Prostate gland (tissue), 2 donors: ENCODE measurements at regions not wholly inside any gene's neighbourhood (a gene's known extent, or its start where the extent isn't known, plus 50 kb on each side); places are given as distances from the start of the nearest gene placed in this dataset.

Experiments
- DNase-seq: peaks from one replicate; pipeline ENCODE4 v3.0.0-alpha.2; 2019; ENCODE audit warnings: low spot score
- H3K27ac ChIP-seq, 2 donors: fragments of 200-600 bp; sonication (generic); 2 replicates each; pipeline ENCODE4 v1.5.1; 2017 to 2019
- H3K27me3 ChIP-seq: fragments of 200-600 bp; sonication (generic); replicated peaks from 2 replicates; pipeline ENCODE4 v1.5.1; 2019; ENCODE audit not compliant: insufficient read depth
- H3K36me3 ChIP-seq, 2 donors: fragments of 200-600 bp; sonication (generic); 1 replicate in 1 of 2; 2 replicates in 1 of 2; pipeline versions ENCODE4 v1.5.1 to v1.8.1; 2017 to 2019
- H3K4me1 ChIP-seq: fragments of 200-600 bp; sonication (generic); replicated peaks from 2 replicates; pipeline ENCODE4 v1.5.1; 2019
- H3K4me3 ChIP-seq, 2 donors: fragments of 200-600 bp; sonication (generic); 2 replicates each; pipeline ENCODE4 v1.5.1; 2017 to 2019
- H3K9me3 ChIP-seq: fragments of 200-600 bp; sonication (generic); 2 replicates; pipeline ENCODE4 v1.5.1; 2017
- POLR2A ChIP-seq: fragments of 450-650 bp; IDR thresholded peaks from one replicate; pipeline ENCODE4 v1.6.1; 2016; ENCODE audit warnings: antibody characterized with exemption, mild to moderate bottlenecking
- POLR2AphosphoS5 ChIP-seq: sonication (generic); formaldehyde crosslinking; IDR thresholded peaks from one replicate; pipeline ENCODE4 v1.6.1; 2017; ENCODE audit warnings: antibody characterized with exemption
- WGBS: methylation state at CpG from one replicate; pipeline ENCODE4 v1.1.5; 2018; 5-methylcytosine and 5-hydroxymethylcytosine counted together
- intact Hi-C: fragments of 100-400 bp; cut with DNase I; formaldehyde crosslinking; loops from one replicate; pipeline ENCODE4 v1.14.2; 2022
- TF ChIP-seq, protein P1 (sequence below), 4 experiments: fragments of 200-600 bp in 2 of 4; fragments of 450-650 bp in 2 of 4; sonication (generic) in 2 of 4; IDR thresholded peaks; 1 replicate in 3 of 4; 2 replicates in 1 of 4; pipeline ENCODE4 v1.5.1; 2016 to 2019; ENCODE audit warnings: antibody characterized with exemption in 4 of 4, mild to moderate bottlenecking in 2 of 4, moderate library complexity in 2 of 4

DNA sequence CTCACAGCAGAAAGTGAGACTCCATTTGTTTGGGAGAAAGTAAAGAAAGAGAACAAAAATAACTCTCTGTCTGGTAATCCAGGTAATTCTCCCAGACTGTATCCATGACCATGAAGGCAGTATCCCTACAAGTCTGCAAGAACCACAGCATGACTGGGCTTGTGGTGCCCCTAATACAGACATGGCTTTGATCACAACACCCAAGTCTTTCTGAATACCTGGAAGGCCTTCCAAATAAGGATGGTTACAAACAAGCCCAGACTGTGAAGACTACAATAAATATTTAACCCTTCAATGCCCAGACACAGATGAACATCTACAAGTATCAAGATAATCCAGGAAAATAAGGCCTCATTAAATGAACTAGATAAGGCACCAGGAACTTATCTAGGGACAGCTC, 481.1 kb upstream of the RORB start:
- intact Hi-C loops = no loop called here
- TF ChIP-seq POLR2A = no peak
- no peak for TF ChIP-seq POLR2AphosphoS5
- TF ChIP-seq, protein P1, sequence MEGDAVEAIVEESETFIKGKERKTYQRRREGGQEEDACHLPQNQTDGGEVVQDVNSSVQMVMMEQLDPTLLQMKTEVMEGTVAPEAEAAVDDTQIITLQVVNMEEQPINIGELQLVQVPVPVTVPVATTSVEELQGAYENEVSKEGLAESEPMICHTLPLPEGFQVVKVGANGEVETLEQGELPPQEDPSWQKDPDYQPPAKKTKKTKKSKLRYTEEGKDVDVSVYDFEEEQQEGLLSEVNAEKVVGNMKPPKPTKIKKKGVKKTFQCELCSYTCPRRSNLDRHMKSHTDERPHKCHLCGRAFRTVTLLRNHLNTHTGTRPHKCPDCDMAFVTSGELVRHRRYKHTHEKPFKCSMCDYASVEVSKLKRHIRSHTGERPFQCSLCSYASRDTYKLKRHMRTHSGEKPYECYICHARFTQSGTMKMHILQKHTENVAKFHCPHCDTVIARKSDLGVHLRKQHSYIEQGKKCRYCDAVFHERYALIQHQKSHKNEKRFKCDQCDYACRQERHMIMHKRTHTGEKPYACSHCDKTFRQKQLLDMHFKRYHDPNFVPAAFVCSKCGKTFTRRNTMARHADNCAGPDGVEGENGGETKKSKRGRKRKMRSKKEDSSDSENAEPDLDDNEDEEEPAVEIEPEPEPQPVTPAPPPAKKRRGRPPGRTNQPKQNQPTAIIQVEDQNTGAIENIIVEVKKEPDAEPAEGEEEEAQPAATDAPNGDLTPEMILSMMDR (IDR thresholded peaks at IDR 0.05) = no peak
- DNase-seq = no peak
- no peaks in the 10 kb centered on the region for H3K27me3 ChIP-seq
- H3K9me3 ChIP-seq = no peaks in the 10 kb centered on the region
- no peaks in the 10 kb centered on the region for H3K36me3 ChIP-seq
- no peak overlapping the region for H3K4me3 ChIP-seq
- no peak overlapping the region for H3K27ac ChIP-seq
- no peaks in the 10 kb centered on the region for H3K4me1 ChIP-seq

DNA sequence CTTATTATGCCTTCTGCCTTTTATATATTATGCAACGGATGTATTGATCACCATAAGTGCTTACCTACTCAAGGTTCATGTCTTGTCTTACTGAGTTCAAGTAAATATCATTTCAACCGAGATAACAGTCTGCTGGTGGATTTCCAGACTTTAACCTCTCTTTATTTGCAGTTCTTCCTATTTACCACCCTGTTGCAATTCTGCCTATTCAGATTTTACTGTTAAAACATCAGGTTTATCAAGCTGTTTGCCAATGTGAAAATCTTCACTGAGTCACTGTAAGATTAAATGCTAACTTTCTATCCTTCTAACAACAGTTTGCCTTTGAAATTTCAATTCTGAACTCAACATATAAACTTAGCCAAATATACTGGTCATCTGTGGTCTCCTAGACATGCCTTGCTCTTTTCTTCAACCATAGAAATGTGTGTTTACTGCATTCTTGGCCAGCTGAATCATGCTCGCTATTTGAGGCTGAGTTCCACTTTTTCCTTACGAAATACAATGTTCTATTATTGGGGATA, 471.7 kb upstream of the RORB start:
- H3K4me3 ChIP-seq = no peak overlapping the region
- H3K4me1 ChIP-seq = no peaks in the 10 kb centered on the region
- H3K27ac ChIP-seq = no peak overlapping the region
- DNase-seq = no peak
- no peak for TF ChIP-seq POLR2AphosphoS5
- TF ChIP-seq POLR2A = no peak
- TF ChIP-seq, protein P1 (IDR thresholded peaks at IDR 0.05) = no peak
- 46% methylated on average over 4 of the region's 4 CpGs for WGBS
- no peaks in the 10 kb centered on the region for H3K27me3 ChIP-seq
- H3K36me3 ChIP-seq = no peaks in the 10 kb centered on the region
- intact Hi-C loops = no loop called here
- no peaks in the 10 kb centered on the region for H3K9me3 ChIP-seq

DNA sequence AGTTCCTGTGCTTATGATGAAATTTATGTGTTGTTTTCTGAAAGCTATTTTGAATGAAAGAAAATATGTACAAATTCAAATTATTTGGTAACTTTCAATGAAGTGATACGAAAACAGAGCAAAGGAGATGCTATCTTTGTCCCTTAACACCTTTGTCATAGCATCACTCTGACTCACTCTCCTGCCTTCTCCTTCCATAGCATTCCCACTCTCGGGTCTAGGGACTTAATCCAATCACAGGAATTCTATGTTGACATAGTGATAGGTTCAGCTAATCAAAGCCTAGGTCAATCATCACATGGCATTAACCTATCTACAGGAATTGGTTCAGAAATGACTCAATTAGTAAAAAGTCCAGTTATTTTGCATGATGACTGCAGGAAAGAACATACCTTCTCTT, 464.7 kb upstream of the RORB start:
- TF ChIP-seq POLR2AphosphoS5 (no peak), POLR2A (no peak)
- TF ChIP-seq, protein P1 (IDR thresholded peaks at IDR 0.05) = no peak
- Histone ChIP-seq H3K4me3 (no peak overlapping the region), H3K27me3 (no peaks in the 10 kb centered on the region), H3K4me1 (no peaks in the 10 kb centered on the region), H3K27ac (no peak overlapping the region), H3K9me3 (no peaks in the 10 kb centered on the region), H3K36me3 (no peaks in the 10 kb centered on the region)
- WGBS = 61% methylated on average over 2 of the region's 2 CpGs
- intact Hi-C loops = no loop called here
- DNase-seq = no peak

DNA sequence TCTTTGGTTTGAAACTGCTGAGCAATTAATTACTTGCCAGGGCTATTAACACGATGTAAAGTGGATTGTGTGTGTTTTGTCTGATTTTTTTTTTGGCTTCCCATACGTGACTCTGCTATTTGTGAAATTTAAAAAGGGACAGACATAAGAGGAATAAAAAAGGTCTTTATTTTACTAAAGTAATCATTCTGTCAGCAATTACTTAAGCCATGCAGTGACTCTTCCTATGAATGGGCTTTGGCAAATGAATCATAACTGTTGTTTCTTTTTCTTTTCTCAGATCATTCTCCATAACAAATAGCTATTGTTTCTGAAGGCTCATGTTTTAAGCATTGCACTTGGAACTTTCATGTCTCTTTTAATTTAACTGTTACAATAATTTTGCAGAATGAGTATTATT, 461.3 kb upstream of the RORB start:
- intact Hi-C loops = no loop called here
- no peak overlapping the region for H3K4me3 ChIP-seq
- no peak for DNase-seq
- no peaks in the 10 kb centered on the region for H3K36me3 ChIP-seq
- no peak overlapping the region for H3K27ac ChIP-seq
- TF ChIP-seq, protein P1 (IDR thresholded peaks at IDR 0.05) = no peak
- TF ChIP-seq POLR2A = no peak
- TF ChIP-seq POLR2AphosphoS5 = no peak
- WGBS = 15% methylated on average over 2 of the region's 2 CpGs
- H3K9me3 ChIP-seq = no peaks in the 10 kb centered on the region
- no peaks in the 10 kb centered on the region for H3K4me1 ChIP-seq
- H3K27me3 ChIP-seq = no peaks in the 10 kb centered on the region

DNA sequence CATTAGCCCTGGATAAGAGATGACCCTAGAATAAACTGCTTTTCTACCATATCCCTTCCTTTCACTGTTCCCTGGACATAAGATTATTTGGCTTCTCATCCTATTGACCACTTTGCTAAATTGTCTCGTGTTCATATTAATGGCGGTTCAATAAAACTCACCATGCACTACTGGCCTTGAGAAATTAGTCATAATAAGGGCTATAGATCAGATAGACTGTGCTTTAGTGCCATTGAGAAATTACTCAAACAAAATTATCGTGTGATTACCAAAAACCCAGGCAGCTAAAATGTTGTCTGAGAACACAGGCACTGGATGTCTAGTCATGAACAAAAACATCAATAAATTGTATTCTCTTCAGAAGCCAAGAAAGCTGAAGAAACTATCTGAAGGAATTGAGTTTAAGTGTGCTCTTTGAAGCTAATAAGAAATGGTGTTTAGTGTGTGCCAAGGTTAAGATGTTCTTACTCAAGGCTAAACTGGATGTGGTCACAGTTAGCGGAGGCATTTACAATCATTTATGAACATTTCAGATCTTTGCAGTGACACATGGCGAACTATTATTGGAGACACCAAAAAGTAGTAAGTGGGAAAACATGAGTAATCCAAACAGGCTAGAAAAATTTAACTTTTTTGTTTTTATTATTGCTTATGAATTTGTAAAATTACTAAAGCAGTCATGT, 460.4 kb upstream of the RORB start:
- no peaks in the 10 kb centered on the region for H3K27me3 ChIP-seq
- no peak for DNase-seq
- H3K9me3 ChIP-seq = no peaks in the 10 kb centered on the region
- WGBS = 85% methylated on average over 5 of the region's 5 CpGs
- H3K4me3 ChIP-seq = no peak overlapping the region
- H3K36me3 ChIP-seq = no peaks in the 10 kb centered on the region
- no peak for TF ChIP-seq POLR2A
- TF ChIP-seq, protein P1 (IDR thresholded peaks at IDR 0.05) = no peak
- no peak for TF ChIP-seq POLR2AphosphoS5
- H3K4me1 ChIP-seq = no peaks in the 10 kb centered on the region
- H3K27ac ChIP-seq = no peak overlapping the region
- intact Hi-C loops = no loop called here
